ENCODE measurements at regions not wholly inside any gene's neighbourhood (a gene's known extent, or its start where the extent isn't known, plus 50 kb on each side); places are given as distances from the start of the nearest gene placed in this dataset.

DNA sequence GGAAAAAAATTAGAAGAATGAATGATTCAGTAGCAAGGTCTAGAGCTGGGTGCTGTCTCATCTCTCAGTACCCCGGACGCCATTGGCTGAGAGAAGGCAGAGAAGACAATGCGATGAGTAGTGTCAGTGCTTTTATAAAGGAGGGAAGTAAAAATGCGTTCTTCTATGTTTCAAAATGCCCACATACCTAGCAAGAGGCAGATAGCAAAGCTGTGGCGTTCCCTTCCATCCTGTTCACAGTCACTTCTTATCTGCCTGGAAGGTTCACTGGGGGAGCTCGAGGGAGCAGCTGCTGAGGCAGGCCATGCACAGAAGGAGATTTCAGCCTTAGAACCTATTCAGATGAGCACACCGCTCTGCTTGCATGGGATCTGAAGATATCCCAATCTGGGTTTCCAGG lies 234.0 kb downstream of the RPLP1 start:
- TF ChIP-seq CTCF (IDR thresholded peaks at IDR 0.05) (no peak), POLR2A (IDR thresholded peaks at IDR 0.05) (no peak)
